NCI-H345 treated with DMSO at 0.1 percent for 48 hours (cell line): ENCODE measurements at regions not wholly inside any gene's neighbourhood (a gene's known extent, or its start where the extent isn't known, plus 50 kb on each side); places are given as distances from the start of the nearest gene placed in this dataset.

Experiments used
- DNase-seq: peaks from one replicate; lab custom pipeline; 2025; ENCODE audit not compliant: unreplicated experiment; lab: John Stamatoyannopoulos, UW

DNA sequence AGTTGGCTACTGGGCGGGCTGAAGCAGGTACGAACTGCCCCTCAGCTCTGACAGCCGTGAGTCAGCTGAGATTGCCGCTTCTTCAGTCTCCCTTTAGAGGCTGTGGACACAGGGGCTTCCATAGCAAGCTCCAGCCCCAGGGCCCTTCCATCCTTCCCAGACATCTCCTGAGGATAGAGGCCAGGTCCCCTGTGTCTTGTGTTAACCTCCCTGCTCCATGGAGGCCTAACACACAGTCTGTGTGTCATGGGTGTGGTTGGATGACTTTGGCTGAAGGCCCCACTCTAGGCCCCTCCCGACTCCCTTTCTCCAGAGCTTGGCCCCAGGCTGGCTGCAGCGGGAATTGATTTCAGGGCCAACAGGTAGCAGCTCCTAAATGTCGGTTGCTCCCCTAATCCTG lies 116.1 kb upstream of the TLE3 start:
- no peak for DNase-seq

DNA sequence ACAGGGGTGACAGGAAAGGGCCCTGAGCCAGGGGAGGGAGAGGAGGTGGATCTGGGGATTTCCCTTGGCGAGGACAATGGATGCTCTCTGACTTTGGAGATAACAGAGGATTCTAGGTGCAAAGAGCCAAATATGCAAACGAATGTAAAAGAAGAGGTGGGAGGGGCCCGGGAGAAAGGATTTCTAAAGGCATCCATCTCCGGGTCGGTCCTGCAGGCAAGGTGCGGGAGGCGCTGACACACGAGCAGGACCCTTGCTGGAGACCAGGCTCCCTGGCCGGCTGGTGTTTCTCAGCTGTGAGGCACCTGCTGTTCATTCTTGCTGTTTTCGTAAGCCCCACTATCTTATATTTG lies 115.2 kb upstream of the TLE3 start:
- DNase-seq, result no peak

DNA sequence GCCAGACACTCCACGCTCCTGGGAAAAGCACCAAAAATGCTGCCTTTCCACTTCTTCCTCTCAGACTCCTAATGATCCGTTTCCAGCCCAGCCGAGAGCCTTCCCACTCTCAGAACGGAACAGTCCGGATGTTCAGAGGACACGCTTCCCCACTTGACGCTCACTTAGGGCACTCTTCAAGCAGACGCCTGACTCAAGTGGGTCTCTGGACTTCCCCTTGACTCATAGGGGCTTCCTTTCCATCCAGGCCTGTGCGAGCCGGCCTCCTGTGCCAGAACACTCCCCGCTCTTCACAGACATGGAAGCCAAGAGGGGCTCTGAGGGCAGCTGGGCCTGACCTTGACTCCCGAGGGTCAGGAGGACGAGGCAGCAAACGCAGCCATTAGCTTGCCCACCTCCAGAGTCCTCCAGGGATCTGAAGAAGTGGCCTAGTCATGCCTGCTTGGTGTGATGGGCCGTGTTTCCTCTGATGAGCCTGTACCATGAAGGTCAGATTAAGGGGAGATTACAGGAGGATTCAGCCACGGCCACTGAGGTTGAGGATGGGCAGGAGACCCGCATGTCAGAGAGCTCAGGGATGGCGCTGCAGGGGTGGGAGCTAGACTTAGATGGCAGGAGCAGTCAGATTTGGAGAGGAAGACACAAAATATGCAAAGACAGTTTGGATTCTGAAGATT lies 114.7 kb upstream of the TLE3 start:
- no peak for DNase-seq

DNA sequence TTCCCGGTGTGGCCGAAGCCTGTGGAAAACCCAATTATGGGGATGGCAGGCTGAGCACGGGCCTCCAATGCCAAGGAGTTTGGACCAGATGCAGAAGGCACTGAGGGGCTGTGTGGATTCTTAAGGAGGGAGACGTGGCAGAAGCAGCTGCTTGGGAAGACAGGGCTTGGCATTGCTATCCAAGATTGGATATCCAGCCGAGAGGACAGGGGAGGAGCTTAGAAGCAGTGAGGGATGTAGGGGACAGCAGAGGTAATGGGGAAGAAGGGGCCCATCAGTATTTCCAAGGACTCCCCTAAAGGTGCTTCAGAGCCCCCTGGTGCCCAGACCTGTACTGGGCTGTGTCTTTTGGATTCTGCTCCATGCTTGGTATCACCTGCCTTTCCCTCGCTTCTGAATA lies 112.8 kb upstream of the TLE3 start:
- no peak for DNase-seq

DNA sequence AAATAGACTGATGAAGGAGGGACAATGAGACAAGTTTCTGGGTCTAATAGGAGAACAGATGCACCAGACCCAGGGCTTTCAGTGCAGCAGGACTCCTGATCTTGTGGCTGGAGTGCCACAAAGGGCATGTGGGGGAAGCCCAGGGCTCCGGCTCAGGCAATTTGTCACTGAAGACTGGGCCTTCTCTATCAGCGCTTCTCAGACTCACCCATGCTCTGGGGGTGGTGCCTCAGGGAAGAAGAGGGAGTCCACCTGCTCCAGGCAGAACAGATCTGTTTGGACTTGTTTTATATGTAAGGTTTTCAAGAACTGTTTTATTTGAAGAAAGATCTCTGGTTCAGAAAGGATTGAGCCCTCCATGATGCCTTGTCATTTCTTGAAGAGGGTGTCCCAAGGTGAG lies 112.4 kb upstream of the TLE3 start:
- no peak for DNase-seq

DNA sequence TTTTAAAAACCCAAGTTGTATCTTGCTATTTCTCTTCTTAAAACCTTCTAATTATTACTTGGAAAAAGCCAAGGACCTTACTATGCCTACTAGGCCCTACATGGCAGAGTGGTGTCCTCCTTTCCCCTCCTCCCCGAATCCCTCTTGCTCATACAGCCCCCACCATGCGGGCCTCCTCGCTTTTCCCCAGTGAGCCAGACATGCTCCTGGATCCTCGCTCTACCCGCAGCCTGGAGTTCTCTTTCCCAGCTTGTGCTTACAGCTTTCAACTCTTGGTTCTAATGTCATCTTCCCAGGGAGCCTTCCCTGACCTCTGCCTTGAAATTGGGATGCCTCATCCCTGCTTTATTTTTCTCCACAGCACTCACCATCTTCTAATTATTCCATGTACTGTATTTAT lies 111.8 kb upstream of the TLE3 start:
- no peak for DNase-seq

DNA sequence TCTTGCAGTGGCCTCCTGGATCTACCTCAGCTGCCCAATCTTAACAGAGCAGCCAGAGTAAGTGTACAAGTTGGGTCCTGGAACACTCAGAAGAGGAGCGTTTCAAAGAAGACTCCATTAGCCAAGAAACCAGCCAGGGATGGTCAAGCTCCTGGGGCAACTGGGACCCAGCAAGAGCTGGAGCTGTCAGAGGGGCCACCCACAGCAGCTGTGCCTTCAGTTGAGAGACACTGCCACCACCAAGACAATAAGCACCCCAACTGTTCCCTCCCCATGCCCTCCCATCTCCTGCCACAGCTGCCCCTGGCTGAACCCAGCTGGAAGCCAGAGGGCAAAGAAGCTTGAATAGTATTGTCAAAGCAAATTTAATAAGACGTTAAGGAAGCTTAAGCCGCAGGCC lies 110.6 kb upstream of the TLE3 start:
- DNase-seq, result no peak

DNA sequence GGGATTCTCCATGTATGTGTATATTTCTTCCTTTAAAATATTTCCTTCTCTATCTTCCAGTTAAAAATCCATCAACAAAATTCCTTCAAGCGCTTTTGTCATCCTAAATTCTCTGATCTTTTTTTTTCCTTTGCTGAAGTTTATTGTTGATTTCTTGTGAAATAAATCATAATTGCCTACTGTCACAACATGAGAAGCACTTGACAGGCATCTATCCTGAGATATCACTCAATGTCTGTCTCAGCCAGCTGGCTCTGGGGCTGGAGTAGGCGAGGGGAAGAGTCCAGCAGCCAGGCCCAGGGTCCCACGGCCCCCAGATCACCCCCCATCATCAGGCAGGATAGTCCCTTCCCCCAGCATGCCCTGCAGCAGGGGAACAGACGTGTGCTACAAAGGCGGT lies 109.0 kb upstream of the TLE3 start:
- DNase-seq, result no peak

DNA sequence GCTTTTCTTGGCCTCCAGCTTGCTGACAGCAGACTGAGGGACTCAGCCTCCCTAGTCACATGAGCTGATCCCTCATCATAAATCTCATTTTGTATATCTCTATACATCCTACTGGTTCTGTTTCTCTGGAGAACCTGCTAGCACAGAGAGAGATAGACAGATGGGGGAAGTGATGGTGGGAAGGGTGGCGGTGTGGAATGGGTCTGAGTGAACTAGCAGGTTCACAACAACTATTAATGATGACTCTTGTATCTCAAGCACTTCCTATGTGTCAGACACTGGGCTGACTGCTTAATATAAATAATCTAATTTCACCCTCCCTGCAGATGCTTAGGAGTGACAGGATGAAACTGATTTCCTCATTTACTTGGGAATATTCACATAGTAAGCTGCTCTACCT lies 106.9 kb upstream of the TLE3 start:
- no peak for DNase-seq

DNA sequence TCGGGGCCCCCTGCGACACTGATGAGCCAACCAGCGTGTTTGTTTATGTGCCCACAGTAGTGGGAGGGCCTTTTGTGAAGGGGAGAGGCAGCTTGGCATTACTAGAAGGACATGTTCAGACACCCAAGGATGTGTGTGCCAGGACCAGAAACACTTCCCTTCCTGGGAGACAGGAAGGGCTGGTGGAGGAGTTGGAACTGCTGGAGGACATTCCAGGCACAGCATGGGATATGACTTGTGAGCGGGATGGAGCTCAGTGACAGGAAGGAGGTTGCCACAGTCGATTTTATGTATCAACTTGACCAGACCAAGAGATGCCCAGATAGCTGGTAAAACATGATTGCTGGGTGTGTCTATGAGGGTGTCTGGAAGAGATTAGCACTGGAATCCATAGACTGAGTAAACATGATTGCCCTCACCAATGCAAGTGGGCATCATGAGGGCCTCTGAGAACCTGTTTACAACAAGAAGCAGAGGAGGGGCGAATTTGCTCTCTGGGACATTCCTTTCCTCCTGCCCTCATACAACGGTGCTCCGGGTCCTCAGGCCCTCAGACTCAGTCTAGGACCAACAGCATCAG lies 106.4 kb upstream of the TLE3 start:
- DNase-seq, result no peak

DNA sequence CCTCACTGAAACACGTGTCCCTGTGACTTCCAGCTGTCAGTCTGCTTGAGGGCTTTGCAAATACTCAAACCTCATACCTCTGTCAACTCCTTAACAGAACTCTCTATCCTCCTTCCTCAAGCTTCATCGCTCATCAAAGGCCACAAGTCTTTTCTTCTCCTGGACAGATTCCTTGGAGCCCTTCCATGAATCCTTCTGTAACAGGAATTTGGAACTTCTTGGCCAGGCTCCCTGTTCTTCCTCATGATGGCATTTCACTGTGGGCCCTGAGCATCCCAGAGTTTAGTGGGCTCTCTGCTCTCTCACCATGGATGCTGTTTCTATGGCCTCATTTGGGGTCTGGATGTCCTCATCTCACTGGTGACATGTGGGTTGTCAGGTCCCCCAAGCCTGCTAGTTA lies 105.0 kb upstream of the TLE3 start:
- DNase-seq, result no peak

DNA sequence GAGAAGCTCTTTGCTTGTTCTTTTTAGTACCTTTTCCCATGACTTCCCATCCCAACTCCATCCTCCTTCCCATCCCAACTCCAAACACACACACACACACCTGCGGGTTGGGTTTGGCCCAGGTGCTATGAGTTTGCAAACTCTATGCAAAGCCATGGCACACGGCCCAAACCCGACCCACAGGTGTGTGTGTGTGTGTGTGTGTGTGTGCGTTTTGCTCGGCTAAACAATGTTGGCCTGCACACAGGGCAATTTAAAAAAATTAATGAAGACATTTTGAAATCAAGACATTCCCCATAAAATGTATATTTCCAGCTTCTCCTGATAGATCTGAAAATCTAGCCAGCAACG lies 103.7 kb upstream of the TLE3 start:
- no peak for DNase-seq

DNA sequence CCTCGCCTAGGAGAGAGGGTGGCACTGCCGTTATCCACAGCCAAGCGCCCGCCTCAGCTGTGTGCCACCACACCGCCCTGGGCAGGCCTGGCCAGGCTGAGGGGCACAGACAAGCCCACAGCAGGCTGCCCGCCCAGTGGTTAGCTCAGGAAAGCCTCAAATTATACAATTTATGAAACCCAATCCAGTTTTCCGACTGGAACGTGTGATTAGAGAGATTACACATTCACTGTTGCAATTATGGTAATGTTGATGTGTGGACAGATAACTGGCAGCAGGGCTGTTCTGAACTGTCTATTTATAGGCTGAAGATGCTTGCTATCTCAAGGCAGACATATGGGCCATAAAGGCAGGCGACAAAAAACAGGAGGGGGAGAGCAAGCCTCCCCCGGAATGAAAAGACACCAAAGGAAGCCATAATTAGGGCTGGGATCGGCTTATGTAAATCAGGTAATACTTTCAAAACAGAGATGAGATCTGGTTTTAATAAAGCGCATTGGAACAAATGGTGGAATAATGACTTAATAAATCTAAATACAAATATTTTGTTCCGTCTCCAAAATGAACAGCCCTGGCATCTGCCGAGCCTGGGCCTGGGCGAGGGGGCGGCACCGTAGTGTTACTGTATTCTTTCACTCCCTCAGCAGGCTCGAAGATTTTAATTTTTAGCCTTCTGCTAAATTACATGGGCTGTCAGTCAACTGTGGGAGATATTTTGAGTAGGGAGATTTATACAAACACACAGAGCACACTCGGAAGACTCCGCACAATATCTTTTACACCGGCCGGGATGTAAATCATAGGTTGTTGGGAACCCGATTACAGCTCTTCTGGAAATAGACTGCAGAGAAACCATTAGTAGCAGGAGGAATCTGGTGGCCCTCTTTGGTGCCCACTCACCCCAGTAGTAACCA lies 103.1 kb upstream of the TLE3 start:
- no peak for DNase-seq

DNA sequence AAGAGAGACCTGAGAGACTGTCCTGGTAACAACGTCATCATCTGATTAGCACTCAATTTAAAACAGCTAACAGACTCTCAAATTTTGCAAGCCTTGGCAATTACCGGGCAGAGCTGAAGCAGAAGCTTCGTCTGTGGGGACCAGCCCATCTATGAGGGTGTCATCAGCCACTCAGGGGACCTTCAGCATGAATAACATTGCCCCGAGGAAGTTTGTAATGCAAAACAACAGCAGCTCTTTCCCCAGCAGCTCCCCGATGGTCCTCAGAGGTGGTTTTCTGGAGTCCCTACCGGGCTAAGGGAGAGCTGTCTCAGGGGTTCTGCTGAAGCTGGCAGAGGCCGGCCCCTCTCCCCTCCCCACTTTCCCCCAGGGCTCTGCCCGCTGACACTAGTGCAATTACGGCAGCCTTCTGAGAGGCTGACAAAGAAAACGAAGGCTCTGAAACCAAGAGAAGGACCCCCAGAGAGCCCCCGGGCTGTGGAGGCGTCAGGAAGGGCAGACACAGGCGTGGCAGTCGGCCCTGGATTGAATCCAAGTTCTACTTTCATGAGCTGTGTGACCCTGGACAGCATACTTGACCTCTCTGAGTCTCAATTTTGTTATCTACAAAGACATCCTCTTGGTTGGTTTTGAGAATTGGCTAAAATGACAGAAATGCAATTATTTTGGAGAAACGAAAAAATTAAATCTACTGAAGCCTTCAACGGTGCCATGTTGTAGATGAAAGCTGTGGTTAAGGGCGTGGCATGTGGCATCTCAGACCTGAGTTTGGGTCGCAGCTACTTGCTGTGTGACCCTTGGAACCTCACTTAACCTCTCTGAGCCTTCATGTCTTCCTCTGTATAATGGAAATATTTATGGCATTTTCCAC lies 102.1 kb upstream of the TLE3 start:
- DNase-seq, result no peak

DNA sequence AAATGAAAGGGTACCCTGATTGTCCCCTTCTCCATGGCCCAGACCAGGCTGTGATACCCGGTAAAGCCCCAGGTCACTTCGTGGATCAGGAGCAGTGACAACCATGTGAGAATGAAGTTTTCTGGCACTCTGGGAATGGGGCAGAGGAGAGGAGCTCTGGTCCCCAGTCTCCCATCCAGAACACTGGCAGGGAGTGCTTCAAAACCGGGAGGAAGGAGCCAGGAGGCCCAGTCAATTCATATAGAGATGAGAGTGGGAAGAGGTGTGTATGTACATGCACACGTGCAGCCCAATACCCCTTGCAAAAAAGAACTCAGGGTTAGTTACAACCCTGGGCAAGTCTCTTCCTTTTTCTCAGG lies 101.4 kb upstream of the TLE3 start:
- no peak for DNase-seq

DNA sequence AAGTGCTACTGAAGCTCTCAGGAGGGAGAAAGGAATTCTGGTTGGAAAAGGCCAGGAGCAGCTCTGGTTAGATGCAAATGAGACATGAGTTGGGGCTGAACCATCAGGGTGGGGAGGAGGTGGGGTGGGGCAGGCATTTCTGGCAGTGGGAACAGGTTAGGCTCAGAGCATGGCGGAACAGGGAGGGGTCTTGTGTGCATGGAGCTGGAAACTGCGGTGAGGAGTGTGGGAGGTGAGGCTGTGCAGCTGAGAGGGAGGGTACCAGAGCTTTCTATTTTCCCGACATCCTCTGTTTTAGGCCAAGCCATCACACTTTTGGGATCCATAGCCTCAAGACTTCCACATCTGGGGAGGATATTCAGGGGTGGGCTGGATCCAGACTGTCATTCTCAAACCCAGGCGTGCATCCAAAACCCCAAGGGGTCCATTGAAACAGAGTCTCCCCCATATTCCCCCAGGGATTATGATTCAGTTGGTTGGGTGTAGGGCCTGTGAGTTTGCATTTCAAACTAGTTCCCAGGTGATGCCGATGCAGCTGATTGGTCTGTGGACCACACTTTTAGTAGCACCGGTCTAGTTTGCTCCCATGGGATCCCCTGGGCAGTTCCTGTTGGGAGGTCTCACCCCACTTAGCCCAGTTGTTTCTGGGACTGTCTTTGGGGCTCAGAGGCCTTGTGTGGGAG lies 100.9 kb upstream of the TLE3 start:
- DNase-seq, result no peak

DNA sequence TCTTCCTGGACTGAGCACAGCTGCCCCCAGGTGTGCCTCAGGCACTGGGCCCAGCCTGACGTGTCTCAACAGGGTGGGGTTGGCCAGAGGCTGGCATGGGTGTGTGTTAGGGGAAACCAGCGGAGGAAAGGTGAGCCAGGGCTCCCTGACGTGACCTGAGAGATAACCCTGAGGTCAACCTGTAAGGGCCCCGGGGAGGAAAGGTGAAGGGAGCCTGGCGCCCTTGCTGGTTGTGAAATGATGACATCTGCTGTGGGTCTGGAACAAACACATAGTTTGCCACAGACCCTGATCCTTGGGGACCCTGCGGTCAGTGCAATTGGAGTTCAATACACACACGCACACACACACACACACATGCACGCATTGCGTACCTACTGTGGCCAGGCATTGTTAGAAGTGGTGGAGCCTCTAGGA lies 100.2 kb upstream of the TLE3 start:
- no peak for DNase-seq

DNA sequence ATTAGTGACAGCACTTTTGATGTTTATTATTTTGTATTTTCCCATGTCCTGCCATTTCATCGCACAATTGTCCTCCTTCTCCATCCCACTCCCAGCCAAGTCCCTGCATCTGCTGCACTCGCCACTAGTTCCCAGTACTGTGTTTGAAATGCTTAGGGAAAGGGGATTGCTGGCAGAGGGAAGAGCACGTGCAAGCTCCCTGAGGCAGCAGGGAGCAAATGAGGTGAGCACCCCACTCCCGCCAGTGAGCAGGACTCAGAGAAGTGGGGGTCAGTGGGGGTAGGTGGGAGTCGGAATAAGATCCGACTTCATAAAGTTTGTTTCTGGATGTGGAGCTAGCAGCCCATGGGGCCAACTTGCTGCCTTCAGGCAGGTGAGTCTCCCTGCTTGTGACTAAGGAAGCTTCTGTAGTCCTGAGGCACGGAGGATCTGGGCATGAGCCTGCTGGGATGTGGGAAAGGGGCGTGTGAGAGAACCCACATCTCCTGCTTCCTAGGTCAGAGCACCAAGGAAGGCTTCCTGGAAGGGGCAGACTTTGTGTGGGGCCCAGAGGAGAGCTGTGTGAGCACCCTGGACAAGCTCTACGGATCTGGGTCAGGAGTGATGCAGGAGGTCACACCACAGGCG lies 99.7 kb upstream of the TLE3 start:
- no peak for DNase-seq

DNA sequence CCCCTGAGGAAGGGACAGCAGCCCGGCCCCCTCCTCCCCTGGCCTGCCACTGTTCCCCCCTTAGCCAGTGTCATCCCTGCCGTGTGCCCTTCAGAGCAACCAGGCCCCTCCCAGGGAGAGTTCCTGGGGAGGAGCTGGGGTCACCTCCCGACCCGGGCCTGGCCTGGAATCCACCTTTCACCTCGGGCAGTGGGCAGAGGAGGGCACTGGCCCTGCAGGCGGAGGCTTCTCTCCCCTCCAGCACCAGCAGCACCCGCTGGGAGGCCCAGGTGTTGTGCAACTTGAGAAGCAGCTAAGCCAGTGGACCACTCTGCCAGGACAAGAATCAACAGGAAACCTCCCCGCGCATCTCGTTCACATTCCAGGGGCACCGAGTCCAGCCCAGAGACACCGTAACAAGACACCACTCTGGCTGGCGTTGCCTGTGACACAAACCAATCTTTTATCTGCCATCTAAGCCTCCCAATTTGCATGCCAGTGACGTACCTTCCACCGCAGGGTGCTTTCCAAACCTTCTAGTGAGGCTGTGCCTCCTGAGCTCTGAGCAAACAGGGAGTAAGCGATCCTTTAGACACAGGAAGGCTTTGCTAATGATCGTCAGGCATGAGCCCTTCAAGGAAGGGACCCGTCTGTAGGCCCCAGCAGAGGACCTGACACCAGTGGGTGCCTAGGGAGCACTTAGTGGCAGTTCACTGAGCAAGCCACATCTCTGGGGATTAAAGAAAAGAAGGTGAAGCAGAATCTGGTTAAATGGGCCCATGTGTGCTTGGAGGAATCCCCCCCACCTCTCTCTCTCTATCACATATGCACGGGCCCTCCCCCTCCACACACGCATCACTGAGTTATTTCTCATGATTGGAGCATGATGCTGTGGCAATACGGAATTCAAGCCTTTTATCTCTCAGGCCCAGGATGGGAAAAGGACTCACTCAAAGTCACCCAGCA lies 98.9 kb upstream of the TLE3 start:
- DNase-seq, result peak; percentile 56
